ENCODE measurements at regions not wholly inside any gene's neighbourhood (a gene's known extent, or its start where the extent isn't known, plus 50 kb on each side); places are given as distances from the start of the nearest gene placed in this dataset.

DNA sequence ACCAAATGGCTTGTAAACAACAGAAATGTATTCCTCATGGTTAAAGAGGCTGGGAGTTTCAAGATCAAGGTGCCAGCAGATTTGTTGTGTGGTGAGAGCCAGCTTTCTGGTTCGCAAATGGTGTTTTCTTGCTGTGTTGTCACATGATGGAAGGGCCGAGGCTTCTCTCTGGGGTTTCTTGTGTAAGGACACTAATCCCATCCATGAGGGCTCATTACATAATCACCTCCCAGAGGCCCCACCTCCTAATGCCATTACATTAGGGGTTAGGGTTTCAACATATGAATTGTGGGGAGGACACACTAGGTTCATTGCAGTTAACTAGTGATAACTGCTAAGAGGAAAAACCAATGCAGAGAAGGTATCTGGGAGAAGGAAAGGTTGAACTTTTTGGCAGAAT is 103.5 kb upstream of the ENPEP start:
- TF ChIP-seq, protein P1, sequence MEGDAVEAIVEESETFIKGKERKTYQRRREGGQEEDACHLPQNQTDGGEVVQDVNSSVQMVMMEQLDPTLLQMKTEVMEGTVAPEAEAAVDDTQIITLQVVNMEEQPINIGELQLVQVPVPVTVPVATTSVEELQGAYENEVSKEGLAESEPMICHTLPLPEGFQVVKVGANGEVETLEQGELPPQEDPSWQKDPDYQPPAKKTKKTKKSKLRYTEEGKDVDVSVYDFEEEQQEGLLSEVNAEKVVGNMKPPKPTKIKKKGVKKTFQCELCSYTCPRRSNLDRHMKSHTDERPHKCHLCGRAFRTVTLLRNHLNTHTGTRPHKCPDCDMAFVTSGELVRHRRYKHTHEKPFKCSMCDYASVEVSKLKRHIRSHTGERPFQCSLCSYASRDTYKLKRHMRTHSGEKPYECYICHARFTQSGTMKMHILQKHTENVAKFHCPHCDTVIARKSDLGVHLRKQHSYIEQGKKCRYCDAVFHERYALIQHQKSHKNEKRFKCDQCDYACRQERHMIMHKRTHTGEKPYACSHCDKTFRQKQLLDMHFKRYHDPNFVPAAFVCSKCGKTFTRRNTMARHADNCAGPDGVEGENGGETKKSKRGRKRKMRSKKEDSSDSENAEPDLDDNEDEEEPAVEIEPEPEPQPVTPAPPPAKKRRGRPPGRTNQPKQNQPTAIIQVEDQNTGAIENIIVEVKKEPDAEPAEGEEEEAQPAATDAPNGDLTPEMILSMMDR (IDR thresholded peaks at IDR 0.05) = no peak
- TF ChIP-seq POLR2A (IDR thresholded peaks at IDR 0.05) (no peak), EP300 (IDR thresholded peaks at IDR 0.05; ENCODE audit: low read depth) (no peak), POLR2AphosphoS5 (IDR thresholded peaks at IDR 0.05) (no peak)

Measured in transverse colon (tissue), 4 donors.